ENCODE measurements at regions not wholly inside any gene's neighbourhood (a gene's known extent, or its start where the extent isn't known, plus 50 kb on each side); places are given as distances from the start of the nearest gene placed in this dataset.

DNA sequence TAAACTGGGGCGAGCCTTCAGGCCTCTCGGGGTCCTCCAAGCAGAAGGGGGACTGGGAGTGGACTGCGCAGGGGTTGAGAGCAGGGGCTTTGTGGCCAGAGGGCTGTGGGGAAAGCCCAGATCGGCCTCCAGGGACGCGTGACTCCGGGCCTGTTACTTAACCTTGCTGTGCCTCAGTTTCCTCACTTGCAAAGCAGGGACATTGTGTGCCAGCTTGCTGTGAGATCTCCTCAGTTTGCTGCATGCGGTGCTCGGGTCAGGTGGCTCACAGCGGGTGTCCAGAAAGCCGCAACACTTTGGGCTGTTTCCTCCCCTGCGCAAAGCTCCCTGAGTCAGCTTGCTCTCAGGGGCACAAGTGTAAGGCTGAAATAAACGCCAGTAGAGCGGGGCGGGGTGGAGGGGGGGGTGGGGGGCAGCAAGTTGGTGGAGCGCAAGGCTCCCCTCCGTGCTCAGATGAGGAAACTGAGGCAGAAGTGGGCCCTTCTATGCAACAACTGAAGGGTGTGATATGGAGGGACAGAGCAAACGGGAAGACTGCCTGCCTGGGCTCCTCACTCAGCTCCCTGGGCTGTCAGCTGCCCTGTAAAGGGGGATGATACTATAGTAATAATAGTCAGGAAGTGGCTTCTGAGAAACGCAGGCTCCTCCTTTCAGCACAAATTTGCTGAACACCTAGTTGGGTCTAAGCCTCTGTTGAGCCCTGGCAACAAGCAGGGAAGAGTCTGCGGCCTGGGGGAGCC, 101.0 kb downstream of the HMX1 start:
- POLR2A ChIA-PET = no interaction called here
- BruUV-seq (replicated peaks) = no TSS peak
- Histone ChIP-seq H3K27me3 (ENCODE audit: control insufficient read depth, insufficient read depth, low read length) (no peaks in the 10 kb centered on the region), H3K36me3 (ENCODE audit: control insufficient read depth, insufficient read depth, low read length) (no peaks in the 10 kb centered on the region), H3K27ac (ENCODE audit: low read length) (no peak overlapping the region), H3K9me3 (ENCODE audit: control insufficient read depth, insufficient read depth, low read depth, low read length) (no peaks in the 10 kb centered on the region), H3K4me1 (ENCODE audit: control insufficient read depth, insufficient read depth, low read length) (no peaks in the 10 kb centered on the region), H3K4me3 (ENCODE audit: low read depth in 2 of 2, low read length in 2 of 2) (no peak overlapping the region)
- in situ Hi-C loops (cut with HindIII; ENCODE audit: low pct_unique_long_range_greater_than_20kb, low sequenced_read_pairs) (no loop called here), intact Hi-C loops (cut with micrococcal nuclease; ENCODE audit: unreplicated experiment) (no loop called here)
- TF ChIP-seq, protein P1, sequence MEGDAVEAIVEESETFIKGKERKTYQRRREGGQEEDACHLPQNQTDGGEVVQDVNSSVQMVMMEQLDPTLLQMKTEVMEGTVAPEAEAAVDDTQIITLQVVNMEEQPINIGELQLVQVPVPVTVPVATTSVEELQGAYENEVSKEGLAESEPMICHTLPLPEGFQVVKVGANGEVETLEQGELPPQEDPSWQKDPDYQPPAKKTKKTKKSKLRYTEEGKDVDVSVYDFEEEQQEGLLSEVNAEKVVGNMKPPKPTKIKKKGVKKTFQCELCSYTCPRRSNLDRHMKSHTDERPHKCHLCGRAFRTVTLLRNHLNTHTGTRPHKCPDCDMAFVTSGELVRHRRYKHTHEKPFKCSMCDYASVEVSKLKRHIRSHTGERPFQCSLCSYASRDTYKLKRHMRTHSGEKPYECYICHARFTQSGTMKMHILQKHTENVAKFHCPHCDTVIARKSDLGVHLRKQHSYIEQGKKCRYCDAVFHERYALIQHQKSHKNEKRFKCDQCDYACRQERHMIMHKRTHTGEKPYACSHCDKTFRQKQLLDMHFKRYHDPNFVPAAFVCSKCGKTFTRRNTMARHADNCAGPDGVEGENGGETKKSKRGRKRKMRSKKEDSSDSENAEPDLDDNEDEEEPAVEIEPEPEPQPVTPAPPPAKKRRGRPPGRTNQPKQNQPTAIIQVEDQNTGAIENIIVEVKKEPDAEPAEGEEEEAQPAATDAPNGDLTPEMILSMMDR (IDR thresholded peaks at IDR 0.05) = no peak
- TF ChIP-seq REST (IDR thresholded peaks at IDR 0.05; ENCODE audit: insufficient read depth in 1 of 2, low read depth in 2 of 2, low read length in 1 of 2) (no peak), TCF7L2 (IDR thresholded peaks at IDR 0.05; ENCODE audit: low read depth, low read length) (no peak), SIN3A (IDR thresholded peaks at IDR 0.05; ENCODE audit: borderline replicate concordance, insufficient read depth, low read depth, low read length) (no peak), POLR2AphosphoS5 (IDR thresholded peaks at IDR 0.05; ENCODE audit: low read depth, low read length) (no peak)
- ATAC-seq (peak; percentile 68; the same call in 1 of the 2 replicates), DNase-seq (ENCODE audit: low read depth, low spot score) (no peak)
- CTCF ChIA-PET = interaction anchor here (0.6 kb wide), 1 partner anchor 112 kb away, joined by 3 read pairs; no protein-coding TSS in a partner anchor

DNA sequence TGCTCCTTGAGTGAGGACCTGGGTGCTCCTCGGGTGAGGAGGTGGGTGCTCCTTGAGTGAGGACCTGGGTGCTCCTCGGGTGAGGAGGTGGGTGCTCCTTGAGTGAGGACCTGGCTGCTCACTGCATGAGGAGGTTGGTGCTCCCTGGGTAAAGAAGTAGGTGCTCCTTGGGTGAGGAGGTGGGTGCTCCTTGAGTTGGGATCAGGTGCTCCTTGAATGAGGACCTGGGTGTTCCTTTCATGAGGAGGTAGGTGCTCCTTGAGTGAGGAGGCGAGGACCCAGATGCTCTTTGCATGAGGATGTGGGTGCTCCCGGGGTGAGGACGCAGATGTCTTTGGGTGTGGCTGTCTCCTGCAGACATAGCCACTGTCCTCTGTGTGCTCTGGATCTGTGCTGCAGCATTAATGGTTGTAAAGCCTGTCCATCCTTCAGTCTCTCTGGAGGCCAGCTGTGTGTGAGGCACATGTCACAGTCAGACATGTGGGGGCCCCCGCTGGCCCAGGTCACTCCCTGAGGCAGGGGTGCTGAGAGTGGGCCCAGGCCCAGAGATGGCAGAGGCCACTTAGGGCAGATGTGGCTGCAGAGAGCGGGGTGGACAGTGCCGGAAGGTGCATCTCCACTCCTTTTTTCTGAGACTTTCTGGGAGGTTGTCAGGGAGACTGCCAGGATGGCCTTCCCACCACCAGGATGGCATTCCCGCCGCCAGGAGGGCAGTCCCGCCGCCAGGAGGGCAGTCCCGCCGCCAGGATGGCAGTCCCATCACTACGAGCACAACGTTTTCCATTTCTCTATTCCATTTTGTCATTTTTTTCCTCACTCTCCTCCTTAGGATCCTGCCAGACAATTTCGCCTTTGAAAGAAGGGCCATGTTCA, 101.8 kb downstream of the HMX1 start:
- intact Hi-C loops (cut with micrococcal nuclease; ENCODE audit: unreplicated experiment) (no loop called here), in situ Hi-C loops (cut with HindIII; ENCODE audit: low pct_unique_long_range_greater_than_20kb, low sequenced_read_pairs) (no loop called here)
- TF ChIP-seq SIN3A (IDR thresholded peaks at IDR 0.05; ENCODE audit: borderline replicate concordance, insufficient read depth, low read depth, low read length) (no peak), REST (IDR thresholded peaks at IDR 0.05; ENCODE audit: insufficient read depth in 1 of 2, low read depth in 2 of 2, low read length in 1 of 2) (no peak), POLR2AphosphoS5 (IDR thresholded peaks at IDR 0.05; ENCODE audit: low read depth, low read length) (no peak), TCF7L2 (IDR thresholded peaks at IDR 0.05; ENCODE audit: low read depth, low read length) (no peak)
- TF ChIP-seq, protein P1 (IDR thresholded peaks at IDR 0.05) = no peak
- H3K27me3 ChIP-seq (ENCODE audit: control insufficient read depth, insufficient read depth, low read length) = no peaks in the 10 kb centered on the region
- DNase-seq (ENCODE audit: low read depth, low spot score) (no peak), ATAC-seq (no peak; the same call in 1 of the 2 replicates)
- CTCF ChIA-PET = interaction anchor here (0.6 kb wide), 1 partner anchor 113 kb away, joined by 3 read pairs; no protein-coding TSS in a partner anchor
- H3K9me3 ChIP-seq (ENCODE audit: control insufficient read depth, insufficient read depth, low read depth, low read length) = no peaks in the 10 kb centered on the region
- no TSS peak for BruUV-seq (replicated peaks)
- H3K36me3 ChIP-seq (ENCODE audit: control insufficient read depth, insufficient read depth, low read length) = no peaks in the 10 kb centered on the region
- H3K27ac ChIP-seq (ENCODE audit: low read length) = no peak overlapping the region
- POLR2A ChIA-PET = no interaction called here
- H3K4me3 ChIP-seq (ENCODE audit: low read depth in 2 of 2, low read length in 2 of 2) = no peak overlapping the region
- no peaks in the 10 kb centered on the region for H3K4me1 ChIP-seq (ENCODE audit: control insufficient read depth, insufficient read depth, low read length)
